Upper lobe of left lung (tissue), 6 donors: ENCODE measurements at regions not wholly inside any gene's neighbourhood (a gene's known extent, or its start where the extent isn't known, plus 50 kb on each side); places are given as distances from the start of the nearest gene placed in this dataset.

Source experiments
- ATAC-seq, 2 donors: fragments of 200-7000 bp; cut with Tn5 transposase; one replicate each; pipeline ENCODE4 v1.9.1; 2022; ENCODE audit warnings: mild to moderate bottlenecking in 2 of 2, moderate library complexity in 2 of 2; ENCODE audit not compliant: low FRiP score in 2 of 2
- DNase-seq, 2 donors: peaks; one replicate each; pipeline ENCODE4 v3.0.0-alpha.2; 2019 to 2020
- H3K27ac ChIP-seq, 4 donors: fragments of 200-600 bp; sonication (generic); one replicate each; pipeline ENCODE4 v1.5.1; 2016 to 2019
- H3K27me3 ChIP-seq, 4 donors: fragments of 200-600 bp; sonication (generic); one replicate each; pipeline ENCODE4 v1.5.1; 2017 to 2019
- H3K36me3 ChIP-seq, 4 donors: fragments of 200-600 bp; sonication (generic); one replicate each; pipeline ENCODE4 v1.5.1; 2016 to 2019
- H3K4me1 ChIP-seq, 4 donors: fragments of 200-600 bp; sonication (generic); one replicate each; pipeline ENCODE4 v1.5.1; 2018 to 2019
- H3K4me3 ChIP-seq, 4 donors: fragments of 200-600 bp; sonication (generic); one replicate each; pipeline ENCODE4 v1.5.1; 2017 to 2019; ENCODE audit warnings: mild to moderate bottlenecking in 2 of 4, moderate library complexity in 1 of 4
- H3K9me3 ChIP-seq, 4 donors: fragments of 200-600 bp; sonication (generic); one replicate each; pipeline ENCODE4 v1.5.1; 2018 to 2019
- EP300 ChIP-seq, 4 donors: sonication (generic); formaldehyde crosslinking; IDR thresholded peaks; one replicate each; pipeline ENCODE4 v1.5.1; 2017; ENCODE audit warnings: antibody characterized with exemption in 4 of 4, control low read depth in 2 of 4
- POLR2A ChIP-seq, 4 donors: fragments of 450-650 bp; IDR thresholded peaks; one replicate each; pipeline ENCODE4 v1.5.1; 2016 to 2017; ENCODE audit warnings: antibody characterized with exemption in 4 of 4, mild to moderate bottlenecking in 2 of 4
- POLR2AphosphoS5 ChIP-seq, 2 donors: sonication (generic); formaldehyde crosslinking; IDR thresholded peaks; one replicate each; pipeline ENCODE4 v1.5.1; 2017; ENCODE audit warnings: antibody characterized with exemption in 2 of 2
- WGBS, 2 donors: methylation state at CpG; one replicate each; pipeline ENCODE4 v1.1.5; 2017 to 2018; 5-methylcytosine and 5-hydroxymethylcytosine counted together
- TF ChIP-seq, protein P1 (sequence below), 6 experiments: fragments of 450-650 bp in 4 of 6; fragments of 200-600 bp in 2 of 6; sonication (generic) in 2 of 6; IDR thresholded peaks; one replicate each; pipeline ENCODE4 v1.5.1; 2016 to 2019; ENCODE audit warnings: antibody characterized with exemption in 6 of 6
- donor health status: DM: no; HTN: no; CAD: no; lungs with moderate emphysema.
- donor health status: DM: no; HTN: yes; CAD: no; lungs with severe emphysema.

DNA sequence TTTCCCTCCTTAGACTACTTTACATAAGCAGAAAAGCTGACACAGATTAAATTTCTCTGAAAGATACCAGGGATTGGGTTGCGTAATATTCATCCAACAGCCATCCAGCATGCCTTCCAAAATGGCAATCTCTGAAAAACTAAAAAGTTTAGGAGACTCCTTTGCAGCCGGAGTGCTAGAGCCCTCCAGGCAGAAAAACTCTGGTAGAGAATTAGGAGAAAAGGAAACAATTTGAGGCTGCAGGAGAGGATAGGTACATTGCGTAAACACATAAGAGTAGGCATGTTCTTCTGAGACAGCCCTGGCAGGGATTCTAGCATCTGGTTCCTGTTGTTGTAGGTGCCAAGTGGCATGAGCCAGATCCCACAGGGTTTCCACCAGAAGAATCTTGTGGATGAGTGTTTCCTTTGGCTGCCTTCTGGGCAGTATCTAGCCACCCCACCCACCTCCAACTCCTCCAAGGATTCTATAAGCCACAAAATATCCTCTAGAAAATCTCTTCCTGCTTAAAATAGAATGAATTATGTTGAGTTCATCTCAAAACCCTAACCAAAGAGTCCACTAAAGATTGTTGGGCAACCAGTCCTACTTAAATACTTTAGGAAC is 402.4 kb downstream of the HGF start:
- Histone ChIP-seq H3K9me3 (no peaks in the 10 kb centered on the region), H3K36me3 (no peaks in the 10 kb centered on the region), H3K27ac (no peak overlapping the region), H3K4me3 (no peak overlapping the region), H3K27me3 (no peaks in the 10 kb centered on the region), H3K4me1 (no peaks in the 10 kb centered on the region)
- 70 to 81% methylated on average over 3 of the region's 3 CpGs for WGBS, 2 donors
- ATAC-seq = peak in 1 of 2 donors; percentile 84
- DNase-seq = no peak
- no peak for TF ChIP-seq POLR2A (IDR thresholded peaks at IDR 0.05)
- TF ChIP-seq POLR2AphosphoS5 (IDR thresholded peaks at IDR 0.05) = no peak
- TF ChIP-seq, protein P1, sequence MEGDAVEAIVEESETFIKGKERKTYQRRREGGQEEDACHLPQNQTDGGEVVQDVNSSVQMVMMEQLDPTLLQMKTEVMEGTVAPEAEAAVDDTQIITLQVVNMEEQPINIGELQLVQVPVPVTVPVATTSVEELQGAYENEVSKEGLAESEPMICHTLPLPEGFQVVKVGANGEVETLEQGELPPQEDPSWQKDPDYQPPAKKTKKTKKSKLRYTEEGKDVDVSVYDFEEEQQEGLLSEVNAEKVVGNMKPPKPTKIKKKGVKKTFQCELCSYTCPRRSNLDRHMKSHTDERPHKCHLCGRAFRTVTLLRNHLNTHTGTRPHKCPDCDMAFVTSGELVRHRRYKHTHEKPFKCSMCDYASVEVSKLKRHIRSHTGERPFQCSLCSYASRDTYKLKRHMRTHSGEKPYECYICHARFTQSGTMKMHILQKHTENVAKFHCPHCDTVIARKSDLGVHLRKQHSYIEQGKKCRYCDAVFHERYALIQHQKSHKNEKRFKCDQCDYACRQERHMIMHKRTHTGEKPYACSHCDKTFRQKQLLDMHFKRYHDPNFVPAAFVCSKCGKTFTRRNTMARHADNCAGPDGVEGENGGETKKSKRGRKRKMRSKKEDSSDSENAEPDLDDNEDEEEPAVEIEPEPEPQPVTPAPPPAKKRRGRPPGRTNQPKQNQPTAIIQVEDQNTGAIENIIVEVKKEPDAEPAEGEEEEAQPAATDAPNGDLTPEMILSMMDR (IDR thresholded peaks at IDR 0.05) = no peak
- TF ChIP-seq EP300 (IDR thresholded peaks at IDR 0.05) = no peak

DNA sequence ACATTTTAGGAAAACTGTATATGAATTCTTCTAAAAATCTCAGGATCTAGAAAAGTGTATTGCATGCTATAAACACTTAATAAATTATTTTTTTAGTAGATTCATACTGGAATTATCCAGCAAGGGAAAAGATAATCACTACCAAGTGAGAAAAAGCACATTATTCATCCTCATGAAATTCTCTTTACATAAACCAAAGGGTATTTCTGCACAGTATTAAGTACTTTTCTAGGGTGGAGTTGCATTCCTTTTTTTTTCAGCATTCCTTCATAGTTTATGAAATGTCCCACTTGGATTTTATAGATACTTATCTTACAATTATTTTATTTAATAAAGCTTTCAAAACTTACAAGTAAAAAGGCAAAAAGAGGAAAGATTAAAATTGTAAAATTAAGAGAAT is 403.3 kb downstream of the HGF start:
- H3K27me3 ChIP-seq = no peaks in the 10 kb centered on the region
- ATAC-seq (peak in 1 of 2 donors; percentile 48), DNase-seq (no peak)
- no peak overlapping the region for H3K27ac ChIP-seq
- no peaks in the 10 kb centered on the region for H3K9me3 ChIP-seq
- H3K4me3 ChIP-seq = no peak overlapping the region
- no peaks in the 10 kb centered on the region for H3K36me3 ChIP-seq
- no peaks in the 10 kb centered on the region for H3K4me1 ChIP-seq
- no peak for TF ChIP-seq POLR2AphosphoS5 (IDR thresholded peaks at IDR 0.05)
- no peak for TF ChIP-seq EP300 (IDR thresholded peaks at IDR 0.05)
- TF ChIP-seq POLR2A (IDR thresholded peaks at IDR 0.05) = no peak

DNA sequence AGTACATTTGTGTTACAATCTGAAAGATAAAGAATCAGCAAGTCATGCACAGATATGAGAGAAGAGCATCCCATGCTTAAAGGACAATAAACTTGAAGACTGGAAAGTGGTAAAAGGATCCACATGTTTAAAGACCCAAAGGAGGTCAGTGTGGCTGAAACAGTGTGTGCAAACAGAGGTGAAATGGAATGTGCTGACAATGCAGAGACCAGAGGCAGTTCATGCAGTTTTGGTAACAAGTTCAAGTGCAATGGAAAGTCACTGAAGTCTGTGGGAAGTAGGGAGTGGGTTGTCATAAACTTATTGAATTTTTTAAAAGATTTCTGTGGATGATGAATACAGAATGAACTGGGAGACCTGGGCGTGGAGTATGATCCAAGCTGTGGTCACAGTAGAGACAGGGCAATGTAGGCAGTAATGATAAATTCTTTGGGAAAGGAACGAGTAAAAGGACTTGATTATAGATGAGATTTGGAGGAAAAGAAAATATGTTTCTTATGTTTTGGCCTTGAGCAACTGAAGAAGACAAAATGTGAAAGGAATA is 408.0 kb downstream of the HGF start:
- 80 to 85% methylated on average over 2 of the region's 2 CpGs for WGBS, 2 donors
- Histone ChIP-seq H3K4me1 (no peaks in the 10 kb centered on the region), H3K36me3 (no peaks in the 10 kb centered on the region), H3K9me3 (no peaks in the 10 kb centered on the region), H3K27ac (no peak overlapping the region), H3K4me3 (no peak overlapping the region), H3K27me3 (no peaks in the 10 kb centered on the region)
- TF ChIP-seq, protein P1 (IDR thresholded peaks at IDR 0.05) = no peak
- TF ChIP-seq POLR2AphosphoS5 (IDR thresholded peaks at IDR 0.05) (no peak), EP300 (IDR thresholded peaks at IDR 0.05) (no peak), POLR2A (IDR thresholded peaks at IDR 0.05) (no peak)
- DNase-seq (no peak), ATAC-seq (peak in 1 of 2 donors; percentile 41)

DNA sequence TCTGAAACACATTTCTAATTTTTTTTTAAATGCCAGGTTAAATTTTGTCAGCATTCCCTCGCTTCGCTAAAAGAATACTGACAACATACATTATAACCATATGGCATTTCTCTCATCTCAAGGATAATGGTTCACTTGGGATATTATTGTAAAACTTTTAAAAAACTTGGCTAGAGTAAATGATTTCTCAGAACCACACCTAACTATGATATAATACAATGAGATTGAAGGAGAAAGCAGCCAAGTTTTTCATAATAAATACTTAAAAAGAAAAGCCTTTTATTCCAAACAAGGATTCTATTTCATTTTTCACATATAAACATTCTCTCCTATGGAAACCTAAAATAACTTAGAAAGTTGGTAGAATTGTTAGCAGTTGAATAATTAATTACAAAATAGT is 413.9 kb downstream of the HGF start:
- 74 to 91% methylated on average over 2 of the region's 2 CpGs for WGBS, 2 donors
- Histone ChIP-seq H3K27me3 (no peaks in the 10 kb centered on the region), H3K36me3 (no peaks in the 10 kb centered on the region), H3K9me3 (no peaks in the 10 kb centered on the region), H3K4me1 (no peaks in the 10 kb centered on the region), H3K27ac (no peak overlapping the region), H3K4me3 (no peak overlapping the region)
- DNase-seq (no peak), ATAC-seq (no peak)
- TF ChIP-seq, protein P1 (IDR thresholded peaks at IDR 0.05) = no peak
- TF ChIP-seq POLR2AphosphoS5 (IDR thresholded peaks at IDR 0.05) (no peak), POLR2A (IDR thresholded peaks at IDR 0.05) (no peak)

DNA sequence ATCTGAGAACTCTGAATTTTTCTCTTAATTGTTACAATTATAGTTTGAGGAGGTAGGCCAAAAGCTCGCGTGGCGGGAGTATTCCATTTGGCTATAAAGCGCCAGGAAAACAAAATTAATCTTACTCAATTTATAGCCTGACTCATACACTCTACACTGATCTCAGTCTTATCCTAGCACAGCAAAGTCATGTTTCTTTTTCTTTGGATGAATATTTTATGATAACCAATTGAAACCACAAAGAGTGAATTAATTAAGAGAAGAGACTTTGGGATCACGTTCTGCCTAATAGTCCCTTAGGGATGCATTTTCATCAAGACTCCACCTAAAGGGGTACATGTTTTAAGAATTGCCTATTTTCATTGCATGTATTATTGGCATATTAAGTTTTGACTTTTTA is 420.8 kb downstream of the HGF start:
- Histone ChIP-seq H3K27me3 (no peaks in the 10 kb centered on the region), H3K9me3 (no peaks in the 10 kb centered on the region), H3K27ac (no peak overlapping the region), H3K4me1 (no peaks in the 10 kb centered on the region), H3K36me3 (no peaks in the 10 kb centered on the region), H3K4me3 (no peak overlapping the region)
- DNase-seq (no peak), ATAC-seq (peak in 1 of 2 donors; percentile 31)
- WGBS, 2 donors = 91 to 93% methylated on average over 5 of the region's 5 CpGs
- no peak for TF ChIP-seq POLR2A (IDR thresholded peaks at IDR 0.05)
- no peak for TF ChIP-seq EP300 (IDR thresholded peaks at IDR 0.05)
- TF ChIP-seq, protein P1 (IDR thresholded peaks at IDR 0.05) = no peak
- TF ChIP-seq POLR2AphosphoS5 (IDR thresholded peaks at IDR 0.05) = no peak
